DMS153 treated with DMSO at 0.1 percent for 48 hours (cell line): ENCODE measurements at regions not wholly inside any gene's neighbourhood (a gene's known extent, or its start where the extent isn't known, plus 50 kb on each side); places are given as distances from the start of the nearest gene placed in this dataset.

Experiments used
- DNase-seq: peaks from one replicate; lab custom pipeline; 2025; ENCODE audit not compliant: unreplicated experiment; lab: John Stamatoyannopoulos, UW

- DNase-seq = no peak
Observed at GRCh38 chr14:101418601-101419000, 142.7 kb upstream of the DIO3 start.

GRCh38 chr14:101426466-101426865 is 134.8 kb upstream of the DIO3 start:
- DNase-seq = no peak

- DNase-seq = no peak
Observed at GRCh38 chr14:101428409-101428808, 132.9 kb upstream of the DIO3 start.

- no peak for DNase-seq
Observed at GRCh38 chr14:101435546-101435945, 125.7 kb upstream of the DIO3 start.

GRCh38 chr14:101439023-101439422 is 122.3 kb upstream of the DIO3 start:
- no peak for DNase-seq

- DNase-seq = no peak
Observed at GRCh38 chr14:101440496-101440895, 120.8 kb upstream of the DIO3 start.

- no peak for DNase-seq
Observed at GRCh38 chr14:101441710-101442109, 119.6 kb upstream of the DIO3 start.

- no peak for DNase-seq
Observed at GRCh38 chr14:101442451-101442850, 118.8 kb upstream of the DIO3 start.

GRCh38 chr14:101444116-101444515 is 117.2 kb upstream of the DIO3 start:
- no peak for DNase-seq

GRCh38 chr14:101445278-101445677 is 116.0 kb upstream of the DIO3 start:
- no peak for DNase-seq

GRCh38 chr14:101446387-101446969 is 114.8 kb upstream of the DIO3 start:
- DNase-seq = no peak

- DNase-seq = no peak
Observed at GRCh38 chr14:101449114-101449513, 112.2 kb upstream of the DIO3 start.

- DNase-seq = no peak
Observed at GRCh38 chr14:101451166-101451565, 110.1 kb upstream of the DIO3 start.

GRCh38 chr14:101453225-101453624 is 108.1 kb upstream of the DIO3 start:
- no peak for DNase-seq

GRCh38 chr14:101454229-101454628 is 107.1 kb upstream of the DIO3 start:
- no peak for DNase-seq

- DNase-seq = no peak
Observed at GRCh38 chr14:101456246-101457175, 104.8 kb upstream of the DIO3 start.

GRCh38 chr14:101457301-101457935 is 103.9 kb upstream of the DIO3 start:
- DNase-seq = no peak

- no peak for DNase-seq
Observed at GRCh38 chr14:101457936-101458740, 103.2 kb upstream of the DIO3 start.

- no peak for DNase-seq
Observed at GRCh38 chr14:101458741-101459550, 102.3 kb upstream of the DIO3 start.

- DNase-seq = no peak
Observed at GRCh38 chr14:101459551-101459900, 101.8 kb upstream of the DIO3 start.
